ENCODE measurements at regions not wholly inside any gene's neighbourhood (a gene's known extent, or its start where the extent isn't known, plus 50 kb on each side); places are given as distances from the start of the nearest gene placed in this dataset.

- Mint-ChIP-seq H3K27me3 (ENCODE audit: insufficient read depth, unreplicated experiment) (peaks cover 11% of the 10 kb centered on the region), H3K36me3 (ENCODE audit: insufficient read depth, unreplicated experiment) (no peaks in the 10 kb centered on the region), H3K4me3 (ENCODE audit: unreplicated experiment) (no peak overlapping the region), H3K4me1 (ENCODE audit: low read depth, unreplicated experiment) (no peaks in the 10 kb centered on the region), H3K27ac (ENCODE audit: unreplicated experiment) (no peak overlapping the region), H3K9me3 (ENCODE audit: unreplicated experiment) (no peaks in the 10 kb centered on the region)
- BruUV-seq (replicated peaks), result no TSS peak
- POLR2A ChIA-PET, result no interaction called here
- TF ChIP-seq, protein P1, sequence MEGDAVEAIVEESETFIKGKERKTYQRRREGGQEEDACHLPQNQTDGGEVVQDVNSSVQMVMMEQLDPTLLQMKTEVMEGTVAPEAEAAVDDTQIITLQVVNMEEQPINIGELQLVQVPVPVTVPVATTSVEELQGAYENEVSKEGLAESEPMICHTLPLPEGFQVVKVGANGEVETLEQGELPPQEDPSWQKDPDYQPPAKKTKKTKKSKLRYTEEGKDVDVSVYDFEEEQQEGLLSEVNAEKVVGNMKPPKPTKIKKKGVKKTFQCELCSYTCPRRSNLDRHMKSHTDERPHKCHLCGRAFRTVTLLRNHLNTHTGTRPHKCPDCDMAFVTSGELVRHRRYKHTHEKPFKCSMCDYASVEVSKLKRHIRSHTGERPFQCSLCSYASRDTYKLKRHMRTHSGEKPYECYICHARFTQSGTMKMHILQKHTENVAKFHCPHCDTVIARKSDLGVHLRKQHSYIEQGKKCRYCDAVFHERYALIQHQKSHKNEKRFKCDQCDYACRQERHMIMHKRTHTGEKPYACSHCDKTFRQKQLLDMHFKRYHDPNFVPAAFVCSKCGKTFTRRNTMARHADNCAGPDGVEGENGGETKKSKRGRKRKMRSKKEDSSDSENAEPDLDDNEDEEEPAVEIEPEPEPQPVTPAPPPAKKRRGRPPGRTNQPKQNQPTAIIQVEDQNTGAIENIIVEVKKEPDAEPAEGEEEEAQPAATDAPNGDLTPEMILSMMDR (IDR thresholded peaks at IDR 0.05; ENCODE audit: insufficient read depth in 1 of 2, low read depth in 1 of 2, low read length in 1 of 2, severe bottlenecking in 1 of 2, unreplicated experiment in 1 of 2), result no peak
- Histone ChIP-seq H3K9me3 (no peaks in the 10 kb centered on the region), H3K4me3 (ENCODE audit: low read depth, low read length) (no peak overlapping the region), H3K36me3 (ENCODE audit: control insufficient read depth, insufficient read depth, low read length) (no peaks in the 10 kb centered on the region), H3K4me1 (no peaks in the 10 kb centered on the region), H3K27me3 (replicated peaks; ENCODE audit: control insufficient read depth, insufficient read depth, low read length) (no peaks in the 10 kb centered on the region; the same call in none of the 2 replicates)
- no peak for DNase-seq
- CTCF ChIA-PET, result no interaction called here
- intact Hi-C loops (cut with micrococcal nuclease; ENCODE audit: unreplicated experiment), result no loop called here
Measured at GRCh38 chr13:39910041-39910440, 254.6 kb downstream of the COG6 start.

- intact Hi-C loops (cut with micrococcal nuclease; ENCODE audit: unreplicated experiment), result no loop called here
- DNase-seq, result no peak
- no peak overlapping the region for H3K4me3 ChIP-seq (ENCODE audit: low read depth, low read length)
- H3K27me3 ChIP-seq (replicated peaks; ENCODE audit: control insufficient read depth, insufficient read depth, low read length), result no peaks in the 10 kb centered on the region; the same call in 1 of the 2 replicates
- ChIA-PET POLR2A (no interaction called here), CTCF (no interaction called here)
- no peaks in the 10 kb centered on the region for H3K36me3 ChIP-seq (ENCODE audit: control insufficient read depth, insufficient read depth, low read length)
- Mint-ChIP-seq H3K36me3 (ENCODE audit: insufficient read depth, unreplicated experiment) (no peaks in the 10 kb centered on the region), H3K27me3 (ENCODE audit: insufficient read depth, unreplicated experiment) (peaks cover 11% of the 10 kb centered on the region), H3K4me3 (ENCODE audit: unreplicated experiment) (no peak overlapping the region), H3K4me1 (ENCODE audit: low read depth, unreplicated experiment) (no peaks in the 10 kb centered on the region), H3K9me3 (ENCODE audit: unreplicated experiment) (no peaks in the 10 kb centered on the region), H3K27ac (ENCODE audit: unreplicated experiment) (no peak overlapping the region)
- BruUV-seq (replicated peaks), result no TSS peak
- no peaks in the 10 kb centered on the region for H3K4me1 ChIP-seq
- no peaks in the 10 kb centered on the region for H3K9me3 ChIP-seq
- TF ChIP-seq, protein P1 (IDR thresholded peaks at IDR 0.05; ENCODE audit: insufficient read depth in 1 of 2, low read depth in 1 of 2, low read length in 1 of 2, severe bottlenecking in 1 of 2, unreplicated experiment in 1 of 2), result no peak
Measured at GRCh38 chr13:39910833-39911232, 255.4 kb downstream of the COG6 start.

- no peak overlapping the region for H3K4me3 Mint-ChIP-seq (ENCODE audit: unreplicated experiment)
- Histone ChIP-seq H3K4me1 (no peaks in the 10 kb centered on the region), H3K9me3 (no peaks in the 10 kb centered on the region), H3K4me3 (ENCODE audit: low read depth, low read length) (no peak overlapping the region), H3K36me3 (ENCODE audit: control insufficient read depth, insufficient read depth, low read length) (no peaks in the 10 kb centered on the region), H3K27me3 (replicated peaks; ENCODE audit: control insufficient read depth, insufficient read depth, low read length) (no peaks in the 10 kb centered on the region)
- H3K27me3 Mint-ChIP-seq (ENCODE audit: insufficient read depth, unreplicated experiment), result peaks cover 5% of the 10 kb centered on the region
- H3K4me1 Mint-ChIP-seq (ENCODE audit: low read depth, unreplicated experiment), result no peaks in the 10 kb centered on the region
- H3K9me3 Mint-ChIP-seq (ENCODE audit: unreplicated experiment), result no peaks in the 10 kb centered on the region
- H3K27ac Mint-ChIP-seq (ENCODE audit: unreplicated experiment), result no peak overlapping the region
- POLR2A ChIA-PET, result no interaction called here
- intact Hi-C loops (cut with micrococcal nuclease; ENCODE audit: unreplicated experiment), result no loop called here
- TF ChIP-seq, protein P1 (IDR thresholded peaks at IDR 0.05; ENCODE audit: insufficient read depth in 1 of 2, low read depth in 1 of 2, low read length in 1 of 2, severe bottlenecking in 1 of 2, unreplicated experiment in 1 of 2), result no peak
- DNase-seq, result no peak
- no peaks in the 10 kb centered on the region for H3K36me3 Mint-ChIP-seq (ENCODE audit: insufficient read depth, unreplicated experiment)
- CTCF ChIA-PET, result no interaction called here
- BruUV-seq (replicated peaks), result no TSS peak
Measured at GRCh38 chr13:39913339-39913738, 257.9 kb downstream of the COG6 start.

All from Caco-2 (cell line).